HG03097 (cell line): ENCODE measurements at regions not wholly inside any gene's neighbourhood (a gene's known extent, or its start where the extent isn't known, plus 50 kb on each side); places are given as distances from the start of the nearest gene placed in this dataset.
"Not testable (repeated sequence)": the region's sequence is repeated elsewhere in the genome, so short reads cannot be mapped to it uniquely, and the experiment has no call there.

Experiments used
- ATAC-seq: cut with Tn5 transposase; IDR thresholded peaks from one replicate; pipeline ENCODE4 v1.9.1; 2021; ENCODE audit not compliant: unreplicated experiment, low FRiP score

DNA sequence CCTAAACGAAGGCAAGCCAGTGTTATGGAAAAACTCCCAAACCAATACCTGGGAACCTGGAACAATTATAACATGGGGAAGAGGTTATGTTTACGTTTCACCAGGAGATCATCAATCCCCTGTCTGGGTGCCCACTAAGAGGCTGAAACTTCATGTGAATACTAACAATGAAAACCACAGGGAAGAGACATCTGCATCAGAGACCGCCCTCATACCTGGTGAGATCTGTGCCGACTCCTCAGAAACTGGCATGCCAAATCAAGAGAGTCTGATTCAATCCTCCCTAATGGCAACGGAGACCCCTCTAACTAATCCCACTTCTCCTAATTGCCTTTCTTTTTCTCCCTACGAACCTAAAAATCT lies 163.2 kb downstream of the IER5 start:
- no peak for ATAC-seq

GRCh38 chr1:181253601-181254000 lies 165.1 kb downstream of the IER5 start:
- not testable (repeated sequence) for ATAC-seq

GRCh38 chr1:181255270-181255929 lies 166.9 kb downstream of the IER5 start:
- no peak for ATAC-seq

- peak; percentile 76 for ATAC-seq
These were observed 168.6 kb downstream of the IER5 start for GRCh38 chr1:181257117-181257516.

GRCh38 chr1:181259026-181259745 lies 170.7 kb downstream of the IER5 start:
- no peak for ATAC-seq

GRCh38 chr1:181260271-181260670 lies 171.8 kb downstream of the IER5 start:
- ATAC-seq: no peak

- no peak for ATAC-seq
These were observed 172.5 kb downstream of the IER5 start for GRCh38 chr1:181260994-181261393.

- ATAC-seq: no peak
These were observed 173.6 kb downstream of the IER5 start for GRCh38 chr1:181262069-181262468.

- no peak for ATAC-seq
These were observed 174.9 kb downstream of the IER5 start for GRCh38 chr1:181263444-181263843.

DNA sequence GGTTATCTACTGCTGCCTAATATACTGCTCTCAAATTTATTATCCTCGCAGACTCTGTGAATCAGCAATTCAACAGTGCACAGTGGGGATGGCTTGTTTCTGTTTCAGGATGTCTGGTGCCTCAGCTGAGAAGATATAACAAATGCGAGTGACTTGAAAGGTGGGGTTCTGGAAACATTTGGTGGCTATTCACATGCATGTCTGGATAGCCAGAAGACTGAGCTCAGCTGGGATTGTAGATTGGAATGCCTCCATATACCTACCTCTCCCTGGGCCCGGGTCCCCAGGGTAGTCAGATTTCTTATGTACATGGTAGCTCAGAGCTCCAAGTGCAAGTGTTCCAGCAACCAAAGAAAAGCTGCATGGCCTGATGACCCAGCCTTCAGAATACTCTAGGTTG lies 176.3 kb downstream of the IER5 start:
- no peak for ATAC-seq

DNA sequence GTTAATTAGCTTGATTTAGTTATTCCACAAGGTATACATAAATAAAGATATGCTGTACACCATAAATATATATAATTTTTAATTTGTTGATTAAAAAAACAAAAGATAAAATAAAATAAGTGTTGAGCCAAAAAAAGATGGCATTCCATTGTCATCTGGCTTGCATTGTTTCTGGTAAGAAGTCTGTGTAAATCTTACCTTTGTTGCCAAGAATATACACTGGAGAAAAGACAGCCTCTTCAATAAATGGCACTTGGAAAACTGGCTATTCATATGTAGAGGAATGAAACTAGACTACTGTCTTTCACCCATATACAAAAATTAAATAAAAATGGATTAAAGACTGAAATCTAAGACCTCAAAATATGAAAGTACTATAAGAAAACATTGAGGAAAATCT lies 196.5 kb downstream of the IER5 start:
- ATAC-seq: no peak

GRCh38 chr1:181295217-181295616 lies 188.1 kb upstream of the CACNA1E start:
- no peak for ATAC-seq

GRCh38 chr1:181296180-181296579 lies 187.1 kb upstream of the CACNA1E start:
- no peak for ATAC-seq

- ATAC-seq: no peak
These were observed 175.2 kb upstream of the CACNA1E start for GRCh38 chr1:181308098-181308497.

GRCh38 chr1:181310560-181310959 lies 172.8 kb upstream of the CACNA1E start:
- no peak for ATAC-seq

GRCh38 chr1:181312946-181313345 lies 170.4 kb upstream of the CACNA1E start:
- no peak for ATAC-seq

GRCh38 chr1:181313466-181313865 lies 169.9 kb upstream of the CACNA1E start:
- ATAC-seq: no peak

DNA sequence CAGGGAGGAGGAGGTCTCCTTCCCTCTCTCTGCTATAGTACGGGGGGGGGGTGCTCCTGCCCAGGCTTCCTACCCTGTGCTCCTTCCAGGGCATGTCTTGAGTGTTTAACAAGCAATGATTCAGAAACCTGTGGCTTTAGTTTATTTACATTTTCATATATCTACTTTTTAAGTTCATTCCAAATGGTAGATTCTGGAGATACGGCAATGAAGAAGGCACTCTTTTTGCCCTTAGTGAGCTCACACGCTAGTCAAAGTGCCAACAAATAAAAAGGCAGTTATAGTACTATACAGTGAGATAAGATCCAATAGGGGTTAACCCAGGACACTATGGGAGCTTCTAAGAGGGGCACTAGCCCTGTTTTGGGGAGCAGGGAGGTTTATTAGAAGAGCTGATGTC lies 169.3 kb upstream of the CACNA1E start:
- ATAC-seq: no peak

GRCh38 chr1:181314959-181315358 lies 168.4 kb upstream of the CACNA1E start:
- ATAC-seq: no peak

DNA sequence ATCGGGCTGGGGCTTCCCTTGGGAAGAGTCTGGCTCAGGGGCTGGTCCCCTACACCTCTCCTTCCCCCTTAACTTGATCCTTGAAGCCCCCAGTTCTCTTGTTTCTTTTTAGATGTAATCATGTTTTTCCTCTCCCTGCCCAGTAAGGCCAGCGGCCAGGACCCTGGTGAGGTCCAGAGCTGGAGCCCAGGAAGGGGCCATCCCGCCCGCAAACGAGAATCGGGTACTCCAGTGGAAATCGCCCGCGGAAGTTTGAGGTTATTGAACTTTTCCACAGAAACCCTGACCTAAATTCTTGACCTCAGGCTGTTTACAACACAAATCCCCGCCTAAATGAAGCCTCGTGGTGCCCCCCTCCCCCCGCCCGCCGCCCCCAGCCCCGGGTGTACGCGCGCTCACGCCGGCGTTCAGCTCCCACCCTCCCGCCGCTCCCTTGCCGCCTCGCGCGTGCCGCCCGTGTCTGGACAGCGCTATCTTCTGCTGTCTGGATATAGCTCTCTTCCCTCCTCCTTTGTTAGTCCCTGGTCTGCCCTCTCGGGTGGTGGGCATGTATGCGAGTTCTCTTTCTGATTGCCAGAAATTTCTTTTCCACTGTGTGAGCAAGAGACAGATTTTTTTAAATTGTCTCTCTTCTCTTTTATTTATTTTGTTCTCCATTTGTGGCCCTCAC lies 165.9 kb upstream of the CACNA1E start:
- no peak for ATAC-seq

DNA sequence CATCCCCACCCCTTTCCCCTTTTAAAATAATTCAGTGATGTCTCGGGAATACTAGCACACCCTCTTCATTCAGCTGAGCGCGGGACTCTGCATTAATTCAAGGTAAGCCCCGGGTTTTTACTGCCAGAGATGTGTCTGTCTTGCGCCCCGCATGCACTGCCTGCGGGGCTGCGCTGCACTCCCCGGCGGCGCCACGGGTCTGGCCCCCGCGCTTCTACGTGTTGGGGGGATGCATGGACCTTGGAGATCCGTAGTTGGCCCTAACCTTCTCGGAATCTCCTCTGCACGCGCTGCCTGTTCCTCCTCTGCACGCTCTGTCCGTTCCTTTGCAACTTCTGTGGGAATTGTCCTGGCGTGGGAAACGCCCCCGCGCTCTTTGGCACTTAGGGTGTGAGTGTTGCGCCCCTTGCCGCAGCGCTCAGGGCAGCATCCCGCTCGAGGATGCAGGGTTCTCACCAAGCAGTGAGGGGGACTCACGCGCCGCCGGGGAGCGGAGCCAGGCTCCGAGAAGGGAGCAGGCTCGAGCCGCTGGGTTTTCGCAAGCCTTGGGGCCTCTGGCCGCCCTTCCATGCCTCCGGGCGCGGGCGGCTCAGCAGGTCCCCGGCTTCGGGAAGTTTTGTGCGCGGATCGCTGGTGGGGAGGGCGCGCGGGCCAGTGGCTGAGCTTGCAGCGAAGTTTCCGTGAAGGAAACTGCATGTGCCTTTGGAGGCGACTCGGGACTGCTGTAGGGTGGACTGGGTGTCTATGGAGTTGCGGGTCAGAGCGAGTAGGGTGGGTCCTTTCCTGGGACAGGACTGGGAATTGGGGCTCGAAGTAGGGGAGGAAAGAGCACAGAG lies 165.1 kb upstream of the CACNA1E start:
- no peak for ATAC-seq
